ENCODE measurements at regions not wholly inside any gene's neighbourhood (a gene's known extent, or its start where the extent isn't known, plus 50 kb on each side); places are given as distances from the start of the nearest gene placed in this dataset.
"Not testable (repeated sequence)": the region's sequence is repeated elsewhere in the genome, so short reads cannot be mapped to it uniquely, and the experiment has no call there.

DNA sequence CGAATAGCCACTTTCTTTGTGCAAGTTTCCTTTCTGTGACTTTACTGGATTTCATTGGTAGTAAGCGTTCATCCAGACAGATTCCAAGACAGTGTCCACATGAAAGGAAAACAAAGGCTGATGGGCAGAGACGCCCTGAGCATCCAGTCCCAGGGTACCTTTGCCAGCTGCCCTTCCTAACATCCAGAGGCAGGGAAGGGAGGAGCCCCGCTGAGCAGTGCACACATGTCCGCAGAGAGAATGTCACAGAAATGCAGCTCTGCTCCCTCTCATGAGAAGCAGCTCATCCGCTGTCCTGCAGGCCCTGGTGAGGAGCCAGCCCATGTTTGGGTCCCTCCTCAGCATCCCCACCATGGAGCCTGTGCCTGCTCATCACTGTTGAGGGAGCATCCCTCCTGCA is 197.4 kb upstream of the POTEB2 start:
- H3K27me3 ChIP-seq; H3K4me3 ChIP-seq; H3K4me1 ChIP-seq; H3K36me3 ChIP-seq; DNase-seq (ENCODE audit: low spot score in 2 of 2); H3K9me3 ChIP-seq; H3K27ac ChIP-seq: not testable (repeated sequence)
- WGBS, 2 donors, result 62 to 66% methylated on average over 3 to 4 of the region's 6 CpGs

DNA sequence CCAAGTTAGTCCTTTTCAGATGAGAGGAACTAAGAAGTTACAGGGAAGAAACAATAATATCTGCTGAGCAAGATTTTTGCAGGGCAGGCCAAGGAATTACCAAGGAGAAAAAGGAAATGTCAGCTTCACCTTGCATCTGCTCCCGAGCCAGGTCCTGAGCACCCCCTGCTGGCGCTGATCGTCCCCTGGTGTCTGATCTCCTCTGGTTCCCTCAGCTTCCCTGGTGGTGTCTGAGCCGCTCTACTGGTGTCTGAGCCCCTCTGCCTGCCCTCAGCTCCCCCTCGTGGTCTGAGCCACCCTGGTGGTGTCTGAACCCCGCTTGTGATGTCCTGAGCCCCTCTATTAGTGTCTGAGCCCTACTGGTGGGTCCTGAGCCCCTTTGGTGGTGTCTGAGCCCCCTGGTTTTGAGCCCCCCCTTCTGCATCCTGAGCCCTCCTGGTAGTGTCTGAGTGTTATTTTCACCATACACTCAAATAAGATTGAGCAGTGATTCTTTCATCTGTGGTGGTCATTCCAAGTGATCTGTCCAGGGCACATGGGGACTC is 196.6 kb upstream of the POTEB2 start:
- not testable (repeated sequence) for H3K27me3 ChIP-seq; DNase-seq (ENCODE audit: low spot score in 2 of 2); H3K9me3 ChIP-seq; H3K4me1 ChIP-seq; H3K4me3 ChIP-seq; H3K27ac ChIP-seq; H3K36me3 ChIP-seq
- WGBS, 2 donors, result 80% methylated on average over 3 of the region's 6 CpGs; no CpG with 5 or more reads in 1 of the 2 donors

DNA sequence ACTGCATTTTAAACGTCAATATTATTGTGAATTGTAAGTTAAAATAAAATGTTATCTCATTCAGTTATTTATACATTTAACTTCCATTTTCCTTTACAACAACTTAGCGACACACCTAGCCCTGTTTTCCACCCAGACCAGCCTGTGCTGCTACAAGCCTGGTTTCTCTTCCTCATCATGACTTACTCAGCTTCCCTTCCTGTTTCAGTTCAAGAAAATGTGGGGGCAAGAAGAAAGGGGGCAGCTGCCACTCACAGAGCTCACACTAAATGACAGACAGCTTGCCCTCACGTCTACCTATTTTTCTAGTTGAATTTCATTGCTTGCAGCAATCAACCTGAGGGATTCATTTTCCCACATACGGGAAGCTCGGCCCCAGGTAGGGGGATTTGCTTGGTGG is 185.8 kb upstream of the POTEB2 start:
- not testable (repeated sequence) for DNase-seq (ENCODE audit: low spot score in 2 of 2); H3K27me3 ChIP-seq; H3K27ac ChIP-seq; H3K4me3 ChIP-seq; H3K4me1 ChIP-seq; H3K36me3 ChIP-seq; H3K9me3 ChIP-seq
- WGBS, 2 donors, result no CpG with 5 or more reads among the region's 5 CpGs

DNA sequence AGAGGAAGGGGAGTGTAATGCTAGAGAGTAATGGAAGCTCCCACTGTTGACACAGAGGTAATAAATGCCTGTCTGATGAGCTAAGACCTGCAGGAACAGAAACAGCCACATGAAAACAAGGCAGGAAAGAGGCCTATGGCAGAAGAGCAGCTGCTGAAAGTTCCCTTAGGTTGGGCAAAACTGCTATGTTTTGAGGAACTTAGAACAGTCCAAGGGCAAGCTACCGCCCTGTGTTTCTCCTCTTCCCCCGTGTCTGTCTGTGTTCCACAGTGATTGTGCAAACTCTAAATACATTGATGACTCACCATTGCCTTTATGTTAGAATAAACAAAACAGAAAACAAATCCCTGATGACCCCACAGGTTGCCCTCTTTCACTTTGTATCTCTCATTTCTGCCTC is 165.6 kb upstream of the POTEB2 start:
- not testable (repeated sequence) for H3K27ac ChIP-seq; H3K36me3 ChIP-seq; DNase-seq (ENCODE audit: low spot score in 2 of 2); H3K4me1 ChIP-seq; H3K27me3 ChIP-seq; H3K4me3 ChIP-seq; H3K9me3 ChIP-seq
- WGBS, 2 donors, result no CpG with 5 or more reads among the region's 2 CpGs

DNA sequence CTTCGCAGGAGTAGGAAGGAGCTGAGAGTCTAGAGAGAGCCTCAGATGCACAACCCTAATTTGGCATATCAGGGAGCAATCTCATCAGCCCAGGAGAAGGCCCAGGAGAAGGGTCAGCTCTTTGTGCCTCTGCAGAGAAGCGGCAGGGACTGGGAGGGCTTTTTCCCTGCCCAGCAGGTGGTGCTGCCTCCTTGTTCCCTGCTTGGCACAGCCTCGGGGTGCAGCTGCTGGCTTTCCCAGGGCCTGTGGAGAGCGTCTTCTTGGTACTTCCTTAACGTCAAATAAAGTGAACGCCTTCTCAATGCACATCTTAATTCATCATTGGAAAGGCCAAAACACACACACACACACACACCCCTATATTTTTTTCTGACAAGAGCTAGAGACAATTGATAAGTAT is 162.9 kb upstream of the POTEB2 start:
- not testable (repeated sequence) for H3K27me3 ChIP-seq; H3K4me1 ChIP-seq; H3K9me3 ChIP-seq; DNase-seq (ENCODE audit: low spot score in 2 of 2); H3K4me3 ChIP-seq; H3K36me3 ChIP-seq; H3K27ac ChIP-seq
- WGBS, 2 donors, result no CpG with 5 or more reads among the region's 6 CpGs

DNA sequence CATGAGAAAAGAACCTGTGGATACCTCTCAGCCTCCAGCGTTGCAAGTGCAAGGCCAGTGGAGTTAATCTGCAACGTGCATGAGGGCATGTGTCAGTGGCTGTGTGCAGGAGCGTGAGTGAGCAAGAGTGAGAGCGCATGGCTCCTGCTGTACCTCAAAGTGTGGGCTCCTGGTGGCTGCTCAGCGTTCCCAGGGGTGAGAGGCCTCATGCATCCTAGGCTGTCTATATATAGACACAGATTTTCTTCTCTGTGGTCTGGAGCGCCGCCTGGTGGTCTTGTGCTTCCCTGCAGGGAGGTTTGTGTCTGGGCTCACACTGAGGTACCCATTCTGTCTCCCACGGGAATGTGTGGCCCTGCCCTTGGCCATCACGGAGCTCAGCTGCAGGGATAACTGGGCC is 161.8 kb upstream of the POTEB2 start:
- not testable (repeated sequence) for H3K4me3 ChIP-seq; H3K27ac ChIP-seq; H3K4me1 ChIP-seq; H3K36me3 ChIP-seq; DNase-seq (ENCODE audit: low spot score in 2 of 2); H3K27me3 ChIP-seq; H3K9me3 ChIP-seq
- WGBS, 2 donors, result no CpG with 5 or more reads among the region's 9 CpGs

DNA sequence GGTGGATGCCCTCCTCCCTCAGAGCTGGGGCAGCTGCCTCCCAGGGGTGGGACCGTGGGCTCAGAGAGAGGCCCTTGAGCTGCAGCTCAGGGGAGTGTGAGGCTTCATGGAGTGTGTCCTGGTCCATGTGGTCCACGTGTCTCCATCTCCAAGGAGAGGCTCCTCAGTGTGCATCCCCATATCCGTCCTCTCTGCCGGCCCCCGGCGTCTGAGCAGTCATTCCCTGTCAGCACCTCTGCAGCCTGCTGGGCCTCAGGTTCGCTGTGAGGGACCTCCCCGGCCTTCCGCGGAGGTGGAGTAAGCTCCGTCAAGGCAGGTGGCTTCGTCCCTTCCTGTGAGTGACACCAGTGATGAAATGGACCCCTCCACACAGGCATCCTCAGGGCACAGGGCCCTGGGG is 160.7 kb upstream of the POTEB2 start:
- H3K9me3 ChIP-seq; DNase-seq (ENCODE audit: low spot score in 2 of 2); H3K4me1 ChIP-seq; H3K4me3 ChIP-seq; H3K27ac ChIP-seq; H3K36me3 ChIP-seq; H3K27me3 ChIP-seq: not testable (repeated sequence)
- WGBS, 2 donors, result no CpG with 5 or more reads among the region's 12 CpGs

DNA sequence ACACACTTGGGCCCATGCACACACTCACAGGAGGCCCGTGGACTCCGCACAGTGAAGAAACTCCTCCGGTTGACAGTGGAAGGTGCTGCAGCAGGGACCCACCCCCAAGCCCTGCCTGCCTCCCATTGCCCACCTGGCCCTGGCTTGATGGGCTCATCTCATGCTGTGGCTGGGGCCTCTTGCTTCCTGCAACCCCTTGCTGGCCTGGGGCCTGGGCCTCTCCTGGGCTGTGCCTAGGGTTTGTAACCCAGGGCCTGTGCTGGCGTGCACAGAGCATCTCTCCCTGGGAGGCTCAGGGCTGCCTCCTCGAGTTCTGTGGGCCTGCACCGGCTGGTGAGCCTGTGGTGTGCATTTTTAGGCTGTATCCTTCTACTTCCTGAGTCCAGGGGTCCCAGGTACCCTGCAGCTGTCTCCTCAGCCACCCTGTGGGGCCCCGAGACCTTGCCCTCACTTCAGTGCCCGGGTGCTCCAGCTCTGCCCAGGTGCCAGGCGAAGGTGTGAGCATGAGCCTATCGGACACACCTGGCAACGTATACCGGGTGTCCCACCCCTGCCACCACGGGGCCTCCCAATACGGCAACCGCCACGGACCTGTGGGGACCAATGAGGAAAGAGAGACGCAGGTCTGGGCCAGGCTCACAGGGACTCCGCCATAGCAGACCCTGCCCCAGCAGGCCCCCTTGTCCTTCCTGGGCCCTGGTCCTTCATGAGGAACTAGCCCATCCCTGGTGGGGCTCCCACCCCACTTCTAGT is 158.3 kb upstream of the POTEB2 start:
- DNase-seq (ENCODE audit: low spot score in 2 of 2); H3K4me1 ChIP-seq; H3K27ac ChIP-seq; H3K4me3 ChIP-seq; H3K9me3 ChIP-seq; H3K27me3 ChIP-seq; H3K36me3 ChIP-seq: not testable (repeated sequence)
- WGBS, 2 donors, result 97% methylated on average over 8 of the region's 18 CpGs; no CpG with 5 or more reads in 1 of the 2 donors

DNA sequence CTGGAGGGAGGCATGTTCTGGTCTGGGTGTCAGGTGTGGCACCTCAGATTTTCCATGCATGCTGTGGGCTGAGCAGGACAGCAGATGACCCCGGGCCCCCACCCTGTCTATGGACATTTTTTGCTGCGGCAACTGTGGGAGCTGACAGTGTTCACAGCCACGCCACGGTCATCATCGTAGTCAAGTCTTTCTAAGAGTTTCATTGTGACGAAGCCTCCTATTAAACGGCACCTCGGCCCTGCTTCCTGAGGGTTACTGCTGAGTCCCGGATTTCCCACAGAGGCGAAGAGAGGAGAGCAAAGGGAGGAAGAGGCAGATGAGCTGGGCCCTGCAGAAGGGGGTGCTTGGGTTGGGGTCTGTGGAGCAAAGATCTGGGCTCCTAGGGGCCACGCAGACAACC is 152.1 kb upstream of the POTEB2 start:
- not testable (repeated sequence) for H3K27ac ChIP-seq; H3K9me3 ChIP-seq; H3K36me3 ChIP-seq; H3K4me1 ChIP-seq; H3K4me3 ChIP-seq; H3K27me3 ChIP-seq; DNase-seq (ENCODE audit: low spot score in 2 of 2)
- WGBS, 2 donors, result no CpG with 5 or more reads among the region's 11 CpGs

DNA sequence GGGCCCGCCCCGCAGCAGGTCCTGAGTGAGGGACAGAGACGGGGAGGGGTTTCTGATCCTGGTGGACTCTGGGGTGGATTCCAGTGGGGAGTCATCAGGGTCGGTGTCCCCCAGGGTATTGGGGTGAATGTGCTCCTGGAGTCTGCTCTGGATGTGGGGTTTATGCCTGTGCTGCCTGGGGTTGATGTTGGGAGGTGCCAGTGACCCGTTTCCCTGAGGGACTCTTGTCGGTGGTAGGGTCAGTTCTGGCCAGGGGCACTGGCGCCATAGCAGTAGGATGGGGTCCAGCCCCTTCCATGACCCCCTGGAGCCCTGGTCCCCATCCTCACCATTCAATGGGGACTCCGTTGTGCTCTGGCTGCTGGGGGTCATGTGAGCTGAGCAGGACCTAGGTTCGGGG is 151.2 kb upstream of the POTEB2 start:
- H3K4me3 ChIP-seq; H3K9me3 ChIP-seq; H3K27ac ChIP-seq; H3K4me1 ChIP-seq; DNase-seq (ENCODE audit: low spot score in 2 of 2); H3K27me3 ChIP-seq; H3K36me3 ChIP-seq: not testable (repeated sequence)
- WGBS, 2 donors, result 100% methylated on average over 1 of the region's 9 CpGs; no CpG with 5 or more reads in 1 of the 2 donors

DNA sequence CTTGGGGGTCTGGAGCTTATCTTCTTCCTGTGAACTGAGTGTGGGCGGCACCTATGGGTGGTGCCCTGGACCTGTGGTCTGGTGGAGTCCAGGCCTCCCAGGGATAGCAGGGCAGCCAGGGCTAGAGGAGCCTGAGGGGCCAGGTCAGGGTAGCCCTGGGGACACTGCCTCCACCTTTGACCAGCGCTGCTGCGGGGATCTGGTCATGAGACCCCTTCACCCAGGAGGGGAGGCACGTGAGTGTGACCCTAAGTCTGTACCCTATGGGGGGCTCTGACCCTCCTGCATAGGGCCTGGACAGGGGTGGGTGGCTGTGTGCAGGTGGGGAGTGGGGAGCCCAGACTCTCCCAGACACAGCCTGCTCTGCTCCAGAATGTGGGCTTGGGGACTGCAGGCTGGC is 150.5 kb upstream of the POTEB2 start:
- H3K4me1 ChIP-seq; H3K9me3 ChIP-seq; DNase-seq (ENCODE audit: low spot score in 2 of 2); H3K27me3 ChIP-seq; H3K27ac ChIP-seq; H3K36me3 ChIP-seq; H3K4me3 ChIP-seq: not testable (repeated sequence)
- no CpG with 5 or more reads among the region's 4 CpGs for WGBS, 2 donors

DNA sequence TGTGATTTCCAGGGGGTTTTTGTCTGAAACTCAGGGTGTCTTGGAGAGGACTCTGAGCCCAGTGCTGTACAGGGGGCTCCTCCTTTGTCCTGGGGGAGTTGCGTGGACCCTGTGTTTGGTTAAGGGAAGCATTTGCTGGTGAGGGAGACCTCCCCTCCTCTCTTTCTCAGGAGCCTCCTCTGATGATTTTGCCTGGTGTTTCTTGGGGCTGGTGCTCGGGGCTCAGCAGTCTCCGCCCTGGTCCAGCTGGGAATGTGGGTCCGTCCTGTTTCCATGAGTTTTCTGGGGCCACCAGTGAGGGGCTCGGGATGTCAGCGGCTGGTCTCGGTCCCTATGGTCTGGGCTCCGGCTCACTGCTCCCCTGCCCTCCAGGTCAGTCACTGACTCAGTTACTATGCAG is 149.1 kb upstream of the POTEB2 start:
- not testable (repeated sequence) for H3K27ac ChIP-seq; H3K9me3 ChIP-seq; H3K4me3 ChIP-seq; H3K4me1 ChIP-seq; H3K27me3 ChIP-seq; H3K36me3 ChIP-seq; DNase-seq (ENCODE audit: low spot score in 2 of 2)
- no CpG with 5 or more reads among the region's 8 CpGs for WGBS, 2 donors

DNA sequence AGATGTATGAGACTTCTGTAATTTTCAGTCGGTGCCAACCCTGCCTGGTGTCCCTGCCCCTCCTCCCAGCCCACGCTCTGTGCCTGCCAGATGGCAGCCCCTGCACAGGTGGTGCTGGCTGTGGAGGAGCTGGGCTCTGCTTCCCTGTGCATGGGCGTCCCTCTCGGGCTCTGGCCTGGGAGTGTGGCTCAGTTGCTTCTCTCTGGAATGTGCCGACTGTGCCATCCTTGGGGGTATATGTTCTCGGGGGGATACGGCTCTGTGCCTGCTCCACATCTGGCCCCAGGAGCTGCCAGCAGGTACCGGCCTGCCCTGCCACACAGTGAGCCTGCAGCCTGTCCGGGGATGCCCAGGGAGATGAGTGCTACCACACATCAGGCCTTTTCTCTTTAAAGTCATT is 147.2 kb upstream of the POTEB2 start:
- WGBS, 2 donors, result no CpG with 5 or more reads among the region's 9 CpGs

DNA sequence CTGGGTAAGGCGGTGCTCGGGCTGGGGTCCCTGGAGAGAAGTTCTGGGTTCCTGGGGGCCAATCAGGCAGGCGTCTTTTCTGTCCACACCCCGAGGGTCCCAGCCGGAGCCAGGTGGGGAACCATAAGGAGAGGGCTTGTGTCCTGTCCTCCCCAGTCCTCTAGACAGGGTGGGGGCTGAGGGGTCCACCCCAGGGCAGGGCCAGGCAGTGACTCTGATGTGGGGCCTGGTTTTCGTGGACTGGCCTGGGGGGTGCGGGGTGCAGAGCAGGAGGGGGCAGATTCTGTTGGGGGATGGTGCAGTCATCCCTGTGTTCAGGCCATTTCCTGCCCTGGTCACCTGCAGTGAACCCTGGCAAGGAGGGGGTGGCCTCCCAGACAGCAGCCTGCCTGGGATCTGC is 143.5 kb upstream of the POTEB2 start:
- whole genome bisulfite sequencing, 2 donors, result no CpG with 5 or more reads among the region's 7 CpGs
- not testable (repeated sequence) for H3K27me3 ChIP-seq; H3K4me1 ChIP-seq; H3K9me3 ChIP-seq; DNase-seq (ENCODE audit: low spot score in 2 of 2); H3K4me3 ChIP-seq; H3K36me3 ChIP-seq; H3K27ac ChIP-seq

More for the DNA sequence above, 147.2 kb upstream of the POTEB2 start:
- H3K36me3 ChIP-seq; H3K27me3 ChIP-seq; H3K4me1 ChIP-seq; DNase-seq (ENCODE audit: low spot score in 2 of 2); H3K4me3 ChIP-seq; H3K27ac ChIP-seq; H3K9me3 ChIP-seq: not testable (repeated sequence)
